ENCODE measurements at regions not wholly inside any gene's neighbourhood (a gene's known extent, or its start where the extent isn't known, plus 50 kb on each side); places are given as distances from the start of the nearest gene placed in this dataset.

GRCh38 chr4:158371158-158371557, 150.5 kb upstream of the RXFP1 start:
- TF ChIP-seq CTCF (IDR thresholded peaks at IDR 0.05 in 2 of 3, conservative IDR thresholded peaks at IDR 0.05 in 1 of 3; ENCODE audit: borderline replicate concordance in 1 of 3, insufficient read depth in 1 of 3, low read depth in 2 of 3, low read length in 2 of 3) (no peak), TCF7L2 (IDR thresholded peaks at IDR 0.05; ENCODE audit: borderline replicate concordance, extremely low read depth, insufficient read depth, insufficient read length) (no peak), EZH2 (IDR thresholded peaks at IDR 0.05) (no peak), ZBTB33 (IDR thresholded peaks at IDR 0.05; ENCODE audit: extremely low read depth, insufficient replicate concordance, low read length) (no peak)
